OCI-LY7 (cell line): ENCODE measurements at regions not wholly inside any gene's neighbourhood (a gene's known extent, or its start where the extent isn't known, plus 50 kb on each side); places are given as distances from the start of the nearest gene placed in this dataset.

Source experiments
- BruUV-seq: library from RNA; stranded (reverse); fragments of 400-500 nt; replicated peaks from 2 replicates; lab custom pipeline; 2021; lab: Mats Ljungman, UMichigan
- CTCF ChIA-PET: fragments of 300-600 bp; sonication (Branson Sonifier 250); formaldehyde crosslinking; loops from one replicate; lab custom pipeline; 2022; ENCODE audit warnings: antibody characterized with exemption; ENCODE audit not compliant: unreplicated experiment; lab: Charles Lee
- POLR2A ChIA-PET: fragments of 300-600 bp; sonication (Branson Sonifier 250); formaldehyde crosslinking; loops from one replicate; lab custom pipeline; 2022; ENCODE audit warnings: antibody characterized with exemption; lab: Charles Lee
- DNase-seq: peaks from one replicate; pipeline ENCODE4 v3.0.0-alpha.2; 2015; ENCODE audit warnings: low spot score
- H2AFZ ChIP-seq: fragments of 200-600 bp; sonication (generic), shearing (Covaris generic); 2 replicates; pipeline ENCODE4 v1.6.1; 2014; ENCODE audit warnings: mild to moderate bottlenecking, antibody characterized with exemption, low read length, moderate library complexity
- H3K27ac ChIP-seq: fragments of 200-600 bp; sonication (generic); 2 replicates; pipeline ENCODE4 v1.5.1; 2014; ENCODE audit warnings: mixed run types, low read depth, mild to moderate bottlenecking, moderate library complexity, low read length, inconsistent platforms; ENCODE audit not compliant: poor library complexity, severe bottlenecking
- H3K36me3 ChIP-seq: fragments of 200-600 bp; sonication (generic); 2 replicates; pipeline ENCODE4 v1.6.1; 2014; ENCODE audit warnings: mild to moderate bottlenecking, antibody characterized with exemption, low read length, moderate library complexity, mixed read lengths; ENCODE audit not compliant: insufficient read depth
- H3K4me1 ChIP-seq: fragments of 200-600 bp; sonication (generic); 2 replicates; pipeline ENCODE4 v1.5.1; 2014; ENCODE audit warnings: mild to moderate bottlenecking, low read length; ENCODE audit not compliant: insufficient read depth, poor library complexity, severe bottlenecking
- H3K4me2 ChIP-seq: fragments of 200-600 bp; sonication (generic); 2 replicates; pipeline ENCODE4 v1.6.1; 2014; ENCODE audit warnings: mild to moderate bottlenecking, low read length
- H3K4me3 ChIP-seq: fragments of 200-600 bp; sonication (generic); 2 replicates; pipeline ENCODE4 v1.5.1; 2014; ENCODE audit warnings: mild to moderate bottlenecking, low read depth, low read length; ENCODE audit not compliant: poor library complexity, severe bottlenecking
- H3K79me2 ChIP-seq: fragments of 200-600 bp; sonication (generic); 2 replicates; pipeline ENCODE4 v1.6.1; 2016; ENCODE audit warnings: low read depth, mild to moderate bottlenecking, low read length, moderate library complexity, mixed read lengths; ENCODE audit not compliant: insufficient read depth
- H3K9me2 ChIP-seq: fragments of 200-600 bp; sonication (generic); 2 replicates; pipeline ENCODE4 v1.6.1; 2016; ENCODE audit warnings: mild to moderate bottlenecking, low read length, mixed read lengths; ENCODE audit not compliant: insufficient read depth
- H3K9me3 ChIP-seq: fragments of 200-600 bp; sonication (generic); 2 replicates; pipeline ENCODE4 v1.6.1; 2014; ENCODE audit warnings: mild to moderate bottlenecking, mixed run types, low read length, mixed read lengths
- H4K20me1 ChIP-seq: fragments of 200-600 bp; sonication (generic); 2 replicates; pipeline ENCODE4 v1.6.1; 2014; ENCODE audit warnings: mild to moderate bottlenecking, antibody characterized with exemption, low read length, moderate library complexity, mixed read lengths; ENCODE audit not compliant: insufficient read depth
- CTCF ChIP-seq: fragments of 200-600 bp; sonication (generic); conservative IDR thresholded peaks from 2 replicates; pipeline ENCODE4 v1.5.1; 2014; ENCODE audit warnings: mild to moderate bottlenecking, antibody characterized with exemption, low read length, moderate library complexity, mixed read lengths
- EZH2phosphoT487 ChIP-seq: fragments of 200-600 bp; sonication (generic); IDR thresholded peaks from 2 replicates; pipeline ENCODE4 v1.6.1; 2018; ENCODE audit warnings: low read depth, borderline replicate concordance, mild to moderate bottlenecking, mixed run types, antibody characterized with exemption, low read length, moderate library complexity, mixed read lengths
- intact Hi-C: fragments of 100-400 bp; cut with micrococcal nuclease; formaldehyde crosslinking; loops from one replicate; pipeline ENCODE4 v1.10.0; 2022; ENCODE audit not compliant: unreplicated experiment

GRCh38 chr6:167666571-167667203 lies 160.0 kb upstream of the AFDN start:
- POLR2A ChIA-PET, result no interaction called here
- intact Hi-C loops, result no loop called here
- Histone ChIP-seq H4K20me1 (no peaks in the 10 kb centered on the region), H3K4me2 (no peak overlapping the region), H3K4me3 (no peak overlapping the region), H3K9me2 (no peaks in the 10 kb centered on the region), H3K4me1 (no peaks in the 10 kb centered on the region), H2AFZ (no peak overlapping the region), H3K36me3 (no peaks in the 10 kb centered on the region), H3K9me3 (no peaks in the 10 kb centered on the region), H3K79me2 (no peaks in the 10 kb centered on the region), H3K27ac (no peak overlapping the region)
- TF ChIP-seq EZH2phosphoT487, result no peak
- no peak for TF ChIP-seq CTCF
- DNase-seq, result no peak
- CTCF ChIA-PET, result no interaction called here
- no TSS peak for BruUV-seq

- Histone ChIP-seq H3K9me2 (no peaks in the 10 kb centered on the region), H3K27ac (no peak overlapping the region), H3K4me3 (no peak overlapping the region), H3K9me3 (no peaks in the 10 kb centered on the region), H3K36me3 (no peaks in the 10 kb centered on the region), H2AFZ (no peak overlapping the region), H3K4me1 (no peaks in the 10 kb centered on the region), H4K20me1 (no peaks in the 10 kb centered on the region), H3K4me2 (no peak overlapping the region), H3K79me2 (no peaks in the 10 kb centered on the region)
- CTCF ChIA-PET, result no interaction called here
- POLR2A ChIA-PET, result no interaction called here
- DNase-seq, result no peak
- no TSS peak for BruUV-seq
- intact Hi-C loops, result no loop called here
- TF ChIP-seq EZH2phosphoT487, result no peak
- no peak for TF ChIP-seq CTCF
These were observed 159.3 kb upstream of the AFDN start for GRCh38 chr6:167667204-167668018.
